ENCODE measurements at regions not wholly inside any gene's neighbourhood (a gene's known extent, or its start where the extent isn't known, plus 50 kb on each side); places are given as distances from the start of the nearest gene placed in this dataset.

GRCh38 chr1:212155219-212155618 lies 119.7 kb downstream of the DTL start:
- TF ChIP-seq CTCF (IDR thresholded peaks at IDR 0.05; ENCODE audit: low read depth, low read length) = no peak
- DNase-seq (ENCODE audit: extremely low read depth, low read depth) = no peak

GRCh38 chr1:212157252-212157651 lies 121.7 kb downstream of the DTL start:
- TF ChIP-seq CTCF (IDR thresholded peaks at IDR 0.05; ENCODE audit: low read depth, low read length) = no peak
- no peak for DNase-seq (ENCODE audit: extremely low read depth, low read depth)

- no peak for DNase-seq (ENCODE audit: extremely low read depth, low read depth)
- TF ChIP-seq CTCF (IDR thresholded peaks at IDR 0.05; ENCODE audit: low read depth, low read length) = no peak
Observed at GRCh38 chr1:212158912-212159796, 123.6 kb downstream of the DTL start.

GRCh38 chr1:212161231-212161781 lies 123.9 kb upstream of the PPP2R5A start:
- no peak for TF ChIP-seq CTCF (IDR thresholded peaks at IDR 0.05; ENCODE audit: low read depth, low read length)
- no peak for DNase-seq (ENCODE audit: extremely low read depth, low read depth)

GRCh38 chr1:212162635-212163034 lies 122.6 kb upstream of the PPP2R5A start:
- no peak for DNase-seq (ENCODE audit: extremely low read depth, low read depth)
- no peak for TF ChIP-seq CTCF (IDR thresholded peaks at IDR 0.05; ENCODE audit: low read depth, low read length)

- DNase-seq (ENCODE audit: extremely low read depth, low read depth) = no peak
- TF ChIP-seq CTCF (IDR thresholded peaks at IDR 0.05; ENCODE audit: low read depth, low read length) = no peak
Observed at GRCh38 chr1:212164095-212164872, 120.9 kb upstream of the PPP2R5A start.

- DNase-seq (ENCODE audit: extremely low read depth, low read depth) = no peak
Observed at GRCh38 chr1:212166244-212166643, 119.0 kb upstream of the PPP2R5A start.

More at GRCh38 chr1:212166244-212166643, 119.0 kb upstream of the PPP2R5A start:
- TF ChIP-seq CTCF (IDR thresholded peaks at IDR 0.05; ENCODE audit: low read depth, low read length) = no peak

All from AG09319 (cell line).